ENCODE measurements at regions not wholly inside any gene's neighbourhood (a gene's known extent, or its start where the extent isn't known, plus 50 kb on each side); places are given as distances from the start of the nearest gene placed in this dataset.

DNA sequence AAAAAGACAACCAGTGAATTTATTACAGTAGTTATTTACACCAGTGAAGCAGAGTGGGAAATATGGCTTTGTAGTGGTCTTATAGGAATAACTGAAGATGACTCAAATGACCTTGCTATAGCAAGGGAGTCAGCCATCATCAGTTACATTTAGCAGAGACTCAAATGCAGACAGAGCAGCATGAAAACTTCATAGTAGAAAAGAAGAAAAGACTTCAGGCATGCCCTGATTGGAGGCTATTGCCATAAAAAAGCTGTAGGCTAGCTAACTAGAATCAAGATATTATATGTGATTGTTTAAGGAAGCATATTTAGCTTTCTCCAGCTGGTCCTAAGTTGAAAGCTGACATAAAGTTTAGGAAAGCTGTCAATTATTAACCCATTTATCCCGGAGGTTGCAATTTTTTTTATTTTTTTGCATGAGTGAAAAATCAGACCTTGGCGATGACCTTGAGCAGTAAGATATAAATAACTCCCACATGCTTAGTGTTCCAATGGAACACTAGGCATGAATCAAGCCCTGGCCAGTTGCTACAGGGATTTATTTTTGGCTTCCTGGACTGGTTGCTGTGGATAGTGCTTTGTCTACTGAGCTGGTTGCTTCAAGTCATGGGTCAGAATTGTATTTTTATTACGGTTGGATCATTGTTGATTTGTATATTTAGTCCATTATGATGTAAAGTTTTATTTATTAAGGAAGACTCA, 675.6 kb upstream of the VRK2 start:
- TF ChIP-seq, protein P1, sequence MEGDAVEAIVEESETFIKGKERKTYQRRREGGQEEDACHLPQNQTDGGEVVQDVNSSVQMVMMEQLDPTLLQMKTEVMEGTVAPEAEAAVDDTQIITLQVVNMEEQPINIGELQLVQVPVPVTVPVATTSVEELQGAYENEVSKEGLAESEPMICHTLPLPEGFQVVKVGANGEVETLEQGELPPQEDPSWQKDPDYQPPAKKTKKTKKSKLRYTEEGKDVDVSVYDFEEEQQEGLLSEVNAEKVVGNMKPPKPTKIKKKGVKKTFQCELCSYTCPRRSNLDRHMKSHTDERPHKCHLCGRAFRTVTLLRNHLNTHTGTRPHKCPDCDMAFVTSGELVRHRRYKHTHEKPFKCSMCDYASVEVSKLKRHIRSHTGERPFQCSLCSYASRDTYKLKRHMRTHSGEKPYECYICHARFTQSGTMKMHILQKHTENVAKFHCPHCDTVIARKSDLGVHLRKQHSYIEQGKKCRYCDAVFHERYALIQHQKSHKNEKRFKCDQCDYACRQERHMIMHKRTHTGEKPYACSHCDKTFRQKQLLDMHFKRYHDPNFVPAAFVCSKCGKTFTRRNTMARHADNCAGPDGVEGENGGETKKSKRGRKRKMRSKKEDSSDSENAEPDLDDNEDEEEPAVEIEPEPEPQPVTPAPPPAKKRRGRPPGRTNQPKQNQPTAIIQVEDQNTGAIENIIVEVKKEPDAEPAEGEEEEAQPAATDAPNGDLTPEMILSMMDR (IDR thresholded peaks at IDR 0.05; ENCODE audit: borderline replicate concordance, insufficient read depth, low read depth, low read length), result no peak
- H3K4me3 ChIP-seq (ENCODE audit: low read depth, low read length), result no peak overlapping the region

GRCh38 chr2:57372237-57372984, 674.2 kb upstream of the VRK2 start:
- no peak overlapping the region for H3K4me3 ChIP-seq (ENCODE audit: low read depth, low read length)
- TF ChIP-seq, protein P1 (IDR thresholded peaks at IDR 0.05; ENCODE audit: borderline replicate concordance, insufficient read depth, low read depth, low read length), result no peak

DNA sequence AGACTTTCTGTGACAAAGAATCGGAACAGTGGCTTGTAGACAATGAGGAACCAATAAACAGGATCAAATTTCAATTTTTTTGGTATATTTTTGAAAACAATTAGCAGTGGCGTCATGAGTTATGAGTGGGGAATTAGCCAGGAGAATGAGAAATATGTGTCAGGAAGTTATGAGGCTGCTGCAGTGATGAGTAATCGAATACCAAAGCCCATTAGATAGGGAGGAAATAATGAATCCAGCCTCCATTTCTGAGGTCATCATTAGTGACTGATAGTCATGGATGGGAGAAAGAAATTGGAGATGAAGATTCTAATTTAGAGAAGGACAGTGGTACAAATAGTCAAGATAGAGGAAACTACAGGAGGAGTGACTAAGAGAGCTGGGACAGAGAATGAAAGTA, 673.1 kb upstream of the VRK2 start:
- TF ChIP-seq, protein P1 (IDR thresholded peaks at IDR 0.05; ENCODE audit: borderline replicate concordance, insufficient read depth, low read depth, low read length), result no peak
- no peak overlapping the region for H3K4me3 ChIP-seq (ENCODE audit: low read depth, low read length)

GRCh38 chr2:57376985-57377384, 669.6 kb upstream of the VRK2 start:
- TF ChIP-seq, protein P1 (IDR thresholded peaks at IDR 0.05; ENCODE audit: borderline replicate concordance, insufficient read depth, low read depth, low read length), result no peak
- H3K4me3 ChIP-seq (ENCODE audit: low read depth, low read length), result no peak overlapping the region

DNA sequence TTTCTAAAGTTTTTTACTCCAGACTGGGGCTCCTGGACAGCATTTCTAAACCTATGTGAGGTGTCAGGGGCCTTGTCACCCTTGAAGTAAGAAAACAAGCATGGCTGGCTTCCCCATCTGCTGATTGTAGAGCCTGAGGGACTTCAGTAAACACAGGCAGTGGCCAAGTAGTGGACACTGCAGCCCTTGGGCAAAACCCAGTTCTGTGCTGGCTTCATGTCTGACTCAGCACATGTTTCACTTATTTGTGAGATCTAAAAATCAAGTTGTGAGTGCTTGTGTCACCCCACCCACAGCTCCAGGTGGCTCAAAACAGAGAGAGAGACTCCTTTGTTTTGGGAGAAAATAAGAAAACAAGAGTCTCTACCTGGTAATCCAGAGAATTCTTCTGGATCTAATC, 660.3 kb upstream of the VRK2 start:
- no peak overlapping the region for H3K4me3 ChIP-seq (ENCODE audit: low read depth, low read length)
- TF ChIP-seq, protein P1 (IDR thresholded peaks at IDR 0.05; ENCODE audit: borderline replicate concordance, insufficient read depth, low read depth, low read length), result no peak

- H3K4me3 ChIP-seq (ENCODE audit: low read depth, low read length), result no peak overlapping the region
- TF ChIP-seq, protein P1 (IDR thresholded peaks at IDR 0.05; ENCODE audit: borderline replicate concordance, insufficient read depth, low read depth, low read length), result no peak
Observed at GRCh38 chr2:57396355-57397098, 650.1 kb upstream of the VRK2 start.

Data from GM12875 (cell line).